PC-9 (cell line): ENCODE measurements at regions not wholly inside any gene's neighbourhood (a gene's known extent, or its start where the extent isn't known, plus 50 kb on each side); places are given as distances from the start of the nearest gene placed in this dataset.

Experiments
- BruUV-seq: library from RNA; stranded (reverse); fragments of 400-500 nt; replicated peaks from 2 replicates; lab custom pipeline; 2021; lab: Mats Ljungman, UMichigan
- CTCF ChIA-PET: fragments of 300-600 bp; sonication (Branson Sonifier 250); formaldehyde crosslinking; loops from one replicate; lab custom pipeline; 2022; ENCODE audit warnings: antibody characterized with exemption; lab: Charles Lee
- POLR2A ChIA-PET: fragments of 300-600 bp; sonication (Branson Sonifier 250); formaldehyde crosslinking; loops from one replicate; lab custom pipeline; 2022; ENCODE audit warnings: antibody characterized with exemption; ENCODE audit not compliant: unreplicated experiment; lab: Charles Lee
- DNase-seq, 2 experiments: peaks; one replicate each; pipeline versions ENCODE4 v3.0.0 to v3.0.0-alpha.2; 2015 to 2022; ENCODE audit warnings: mixed read lengths in 1 of 2
- H2AFZ ChIP-seq: fragments of 200-600 bp; sonication (generic); 2 replicates; pipeline ENCODE4 v1.8.1; 2017; ENCODE audit warnings: antibody characterized with exemption
- H3F3A ChIP-seq: fragments of 200-600 bp; sonication (generic); 2 replicates; pipeline ENCODE4 v1.8.1; 2017; ENCODE audit warnings: antibody characterized with exemption, mild to moderate bottlenecking, low read depth; ENCODE audit not compliant: insufficient read depth
- H3K27ac ChIP-seq: fragments of 200-600 bp; sonication (generic); 2 replicates; pipeline ENCODE4 v1.6.1; 2016; ENCODE audit warnings: mixed run types
- H3K27me3 ChIP-seq: fragments of 200-600 bp; sonication (generic); 2 replicates; pipeline ENCODE4 v1.6.1; 2016; ENCODE audit warnings: low read depth, mixed run types; ENCODE audit not compliant: insufficient read depth
- H3K36me3 ChIP-seq: fragments of 200-600 bp; sonication (generic); 2 replicates; pipeline ENCODE4 v1.6.1; 2016; ENCODE audit warnings: low read depth, mixed run types
- H3K4me1 ChIP-seq: fragments of 200-600 bp; sonication (generic); replicated peaks from 2 replicates; pipeline ENCODE4 v1.6.1; 2016; ENCODE audit warnings: mixed run types; ENCODE audit not compliant: insufficient read depth
- H3K4me2 ChIP-seq: fragments of 200-600 bp; sonication (generic); 2 replicates; pipeline ENCODE4 v1.6.1; 2017; ENCODE audit warnings: mixed run types
- H3K4me3 ChIP-seq: fragments of 200-600 bp; sonication (generic); 2 replicates; pipeline ENCODE4 v1.6.1; 2016; ENCODE audit warnings: mixed run types
- H3K79me2 ChIP-seq: fragments of 200-600 bp; sonication (generic); 2 replicates; pipeline ENCODE4 v1.6.1; 2017; ENCODE audit warnings: low read depth, mixed run types
- H3K9me2 ChIP-seq: fragments of 200-600 bp; sonication (generic); 2 replicates; pipeline ENCODE4 v1.8.1; 2017; ENCODE audit warnings: mild to moderate bottlenecking; ENCODE audit not compliant: insufficient read depth
- H3K9me3 ChIP-seq: fragments of 200-600 bp; sonication (generic); 2 replicates; pipeline ENCODE4 v1.8.1; 2016; ENCODE audit warnings: low read depth; ENCODE audit not compliant: insufficient read depth
- H4K20me1 ChIP-seq: fragments of 200-600 bp; sonication (generic); 2 replicates; pipeline ENCODE4 v1.8.1; 2017; ENCODE audit not compliant: insufficient read depth
- EZH2 ChIP-seq: fragments of 200-600 bp; sonication (generic); IDR thresholded peaks from 2 replicates; pipeline ENCODE4 v1.8.0; 2017; ENCODE audit warnings: antibody characterized with exemption, low read depth
- intact Hi-C: fragments of 100-400 bp; cut with micrococcal nuclease; formaldehyde crosslinking; loops from one replicate; pipeline ENCODE4 v1.10.0; 2022; ENCODE audit not compliant: unreplicated experiment
- TF ChIP-seq, protein P1 (sequence below): fragments of 200-600 bp; sonication (generic); conservative IDR thresholded peaks from 2 replicates; pipeline ENCODE4 v1.6.1; 2017; ENCODE audit warnings: mixed run types, antibody characterized with exemption, mild to moderate bottlenecking, moderate library complexity

DNA sequence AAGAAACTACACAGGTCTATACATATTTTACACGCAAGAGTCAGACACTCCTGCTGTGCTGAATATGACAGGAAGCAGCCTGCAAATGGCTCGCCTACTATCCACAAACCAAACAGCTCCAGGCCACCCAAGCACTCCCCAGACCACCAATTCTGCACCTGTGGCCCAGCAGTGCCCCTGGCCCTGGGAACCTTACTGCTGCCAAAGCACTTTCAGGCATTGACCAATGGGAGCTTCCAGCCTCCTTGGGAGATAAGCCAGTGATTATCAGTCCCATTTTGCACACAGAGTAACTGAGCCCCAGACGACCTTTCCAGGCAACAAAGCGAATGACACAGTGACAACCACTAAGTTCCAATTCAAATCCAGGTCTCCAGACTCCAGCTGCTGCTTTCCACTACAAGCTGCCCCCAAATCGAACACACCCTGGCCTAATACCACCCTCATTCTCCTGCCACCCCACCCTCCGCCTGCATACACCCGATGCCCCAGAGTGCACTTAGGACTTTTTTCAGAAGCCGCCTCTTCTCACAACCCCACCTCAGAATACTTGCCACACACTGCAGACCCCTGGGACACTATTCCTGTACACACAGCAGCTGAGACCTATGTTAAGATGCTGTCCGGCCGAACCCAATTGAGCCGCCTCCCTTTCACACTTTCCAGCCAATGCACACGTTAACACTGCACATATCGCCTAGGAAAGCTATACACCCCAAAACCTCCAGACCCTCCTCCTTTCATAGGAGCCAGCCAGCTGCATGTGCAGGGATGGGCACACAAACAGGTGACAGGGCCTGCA lies 126.1 kb upstream of the PRMT8 start:
- Histone ChIP-seq H3F3A (no peaks in the 10 kb centered on the region), H3K4me1 (no peaks in the 10 kb centered on the region), H3K27ac (no peak overlapping the region), H3K27me3 (peaks cover 91% of the 10 kb centered on the region), H3K4me2 (no peak overlapping the region), H3K9me3 (no peaks in the 10 kb centered on the region), H3K36me3 (no peaks in the 10 kb centered on the region), H2AFZ (no peak overlapping the region), H3K9me2 (no peaks in the 10 kb centered on the region), H3K4me3 (no peak overlapping the region), H4K20me1 (no peaks in the 10 kb centered on the region), H3K79me2 (no peaks in the 10 kb centered on the region)
- DNase-seq = no peak
- POLR2A ChIA-PET = no interaction called here
- intact Hi-C loops = loop anchor here (5.0 kb wide), 1 partner anchor 63 kb away; no protein-coding TSS in a partner anchor
- no TSS peak for BruUV-seq
- CTCF ChIA-PET = no interaction called here
- TF ChIP-seq EZH2 = no peak
- TF ChIP-seq, protein P1, sequence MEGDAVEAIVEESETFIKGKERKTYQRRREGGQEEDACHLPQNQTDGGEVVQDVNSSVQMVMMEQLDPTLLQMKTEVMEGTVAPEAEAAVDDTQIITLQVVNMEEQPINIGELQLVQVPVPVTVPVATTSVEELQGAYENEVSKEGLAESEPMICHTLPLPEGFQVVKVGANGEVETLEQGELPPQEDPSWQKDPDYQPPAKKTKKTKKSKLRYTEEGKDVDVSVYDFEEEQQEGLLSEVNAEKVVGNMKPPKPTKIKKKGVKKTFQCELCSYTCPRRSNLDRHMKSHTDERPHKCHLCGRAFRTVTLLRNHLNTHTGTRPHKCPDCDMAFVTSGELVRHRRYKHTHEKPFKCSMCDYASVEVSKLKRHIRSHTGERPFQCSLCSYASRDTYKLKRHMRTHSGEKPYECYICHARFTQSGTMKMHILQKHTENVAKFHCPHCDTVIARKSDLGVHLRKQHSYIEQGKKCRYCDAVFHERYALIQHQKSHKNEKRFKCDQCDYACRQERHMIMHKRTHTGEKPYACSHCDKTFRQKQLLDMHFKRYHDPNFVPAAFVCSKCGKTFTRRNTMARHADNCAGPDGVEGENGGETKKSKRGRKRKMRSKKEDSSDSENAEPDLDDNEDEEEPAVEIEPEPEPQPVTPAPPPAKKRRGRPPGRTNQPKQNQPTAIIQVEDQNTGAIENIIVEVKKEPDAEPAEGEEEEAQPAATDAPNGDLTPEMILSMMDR = no peak

DNA sequence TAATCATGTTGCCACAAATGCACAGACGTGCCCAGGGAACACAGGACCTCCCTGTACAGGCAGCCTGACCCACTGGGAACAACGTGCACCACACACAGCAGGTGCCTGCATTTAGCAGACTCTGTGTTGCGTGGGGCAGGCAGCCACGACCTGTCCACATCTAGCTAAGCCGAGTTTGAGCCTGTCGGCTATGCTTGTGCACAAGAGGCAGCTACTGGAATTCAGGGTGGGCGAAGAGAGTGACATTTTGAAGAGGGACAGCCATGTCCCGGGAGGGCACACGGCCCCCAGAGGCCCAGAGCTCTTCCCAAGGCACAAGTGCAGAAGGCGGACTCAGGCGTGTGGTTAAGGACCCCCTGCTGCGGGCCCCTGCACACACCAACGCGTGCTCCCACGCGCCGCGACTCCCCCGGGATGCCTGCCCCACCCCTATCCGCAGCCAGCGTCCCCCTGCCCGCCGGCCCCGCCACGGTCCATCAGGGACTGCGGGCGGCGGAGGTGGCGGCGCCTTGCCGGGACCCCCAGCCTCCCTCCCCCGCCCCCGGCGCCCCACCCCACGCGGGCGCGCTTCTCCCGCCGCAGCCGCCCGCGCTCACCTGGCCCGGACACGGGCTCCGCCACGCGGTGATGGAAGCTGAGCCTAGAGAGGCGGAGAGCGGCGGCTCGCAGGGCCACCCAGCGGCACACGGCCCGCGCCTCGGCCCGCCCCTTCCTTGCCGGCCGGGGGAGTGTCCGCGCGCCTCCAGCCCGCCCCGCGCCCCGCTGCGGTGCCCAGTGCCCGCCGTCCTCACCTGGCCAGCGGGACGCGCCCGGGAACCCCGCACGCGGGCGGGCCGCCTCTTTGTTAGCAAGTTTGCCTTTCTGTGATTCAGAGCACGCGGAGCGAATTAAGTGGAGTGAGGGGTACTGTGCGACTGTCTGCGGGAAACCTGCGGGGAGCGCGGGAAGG lies 125.3 kb upstream of the PRMT8 start:
- no peak overlapping the region for H3K27ac ChIP-seq
- POLR2A ChIA-PET = no interaction called here
- DNase-seq = no peak

More for the DNA sequence above, 125.3 kb upstream of the PRMT8 start:
- CTCF ChIA-PET = no interaction called here
- Histone ChIP-seq H3F3A (no peaks in the 10 kb centered on the region), H3K27me3 (peaks cover 89% of the 10 kb centered on the region), H2AFZ (no peak overlapping the region), H3K4me3 (no peak overlapping the region), H3K4me2 (no peak overlapping the region), H4K20me1 (no peaks in the 10 kb centered on the region), H3K9me2 (no peaks in the 10 kb centered on the region), H3K36me3 (no peaks in the 10 kb centered on the region), H3K4me1 (no peaks in the 10 kb centered on the region), H3K9me3 (no peaks in the 10 kb centered on the region), H3K79me2 (no peaks in the 10 kb centered on the region)
- no TSS peak for BruUV-seq
- TF ChIP-seq, protein P1 = no peak
- TF ChIP-seq EZH2 = no peak
- intact Hi-C loops = loop anchor here (5.0 kb wide), 1 partner anchor 63 kb away; no protein-coding TSS in a partner anchor
